Cardiac fibroblast (primary cell): ENCODE measurements at regions not wholly inside any gene's neighbourhood (a gene's known extent, or its start where the extent isn't known, plus 50 kb on each side); places are given as distances from the start of the nearest gene placed in this dataset.

Experiments used
- DNase-seq, 2 donors: peaks; one replicate each; pipeline versions ENCODE4 v3.0.0 to v3.0.0-alpha.2; 2010; ENCODE audit warnings: low read depth in 2 of 2
- H3K4me3 ChIP-seq, 2 donors: replicated peaks in 1 of 2; 1 replicate in 1 of 2; 2 replicates in 1 of 2; pipeline ENCODE4 v1.5.1; 2011; ENCODE audit warnings: low read depth in 2 of 2, low read length in 2 of 2, mild to moderate bottlenecking in 2 of 2, moderate library complexity in 1 of 2
- TF ChIP-seq, protein P1 (sequence below): IDR thresholded peaks from one replicate; pipeline ENCODE4 v1.5.1; 2011; ENCODE audit warnings: low read depth, mild to moderate bottlenecking, low read length, inconsistent platforms

- no peak for DNase-seq
- no peak overlapping the region for H3K4me3 ChIP-seq
- TF ChIP-seq, protein P1, sequence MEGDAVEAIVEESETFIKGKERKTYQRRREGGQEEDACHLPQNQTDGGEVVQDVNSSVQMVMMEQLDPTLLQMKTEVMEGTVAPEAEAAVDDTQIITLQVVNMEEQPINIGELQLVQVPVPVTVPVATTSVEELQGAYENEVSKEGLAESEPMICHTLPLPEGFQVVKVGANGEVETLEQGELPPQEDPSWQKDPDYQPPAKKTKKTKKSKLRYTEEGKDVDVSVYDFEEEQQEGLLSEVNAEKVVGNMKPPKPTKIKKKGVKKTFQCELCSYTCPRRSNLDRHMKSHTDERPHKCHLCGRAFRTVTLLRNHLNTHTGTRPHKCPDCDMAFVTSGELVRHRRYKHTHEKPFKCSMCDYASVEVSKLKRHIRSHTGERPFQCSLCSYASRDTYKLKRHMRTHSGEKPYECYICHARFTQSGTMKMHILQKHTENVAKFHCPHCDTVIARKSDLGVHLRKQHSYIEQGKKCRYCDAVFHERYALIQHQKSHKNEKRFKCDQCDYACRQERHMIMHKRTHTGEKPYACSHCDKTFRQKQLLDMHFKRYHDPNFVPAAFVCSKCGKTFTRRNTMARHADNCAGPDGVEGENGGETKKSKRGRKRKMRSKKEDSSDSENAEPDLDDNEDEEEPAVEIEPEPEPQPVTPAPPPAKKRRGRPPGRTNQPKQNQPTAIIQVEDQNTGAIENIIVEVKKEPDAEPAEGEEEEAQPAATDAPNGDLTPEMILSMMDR, result no peak
These were observed 189.0 kb upstream of the PIRT start for GRCh38 chr17:11026903-11027302.

DNA sequence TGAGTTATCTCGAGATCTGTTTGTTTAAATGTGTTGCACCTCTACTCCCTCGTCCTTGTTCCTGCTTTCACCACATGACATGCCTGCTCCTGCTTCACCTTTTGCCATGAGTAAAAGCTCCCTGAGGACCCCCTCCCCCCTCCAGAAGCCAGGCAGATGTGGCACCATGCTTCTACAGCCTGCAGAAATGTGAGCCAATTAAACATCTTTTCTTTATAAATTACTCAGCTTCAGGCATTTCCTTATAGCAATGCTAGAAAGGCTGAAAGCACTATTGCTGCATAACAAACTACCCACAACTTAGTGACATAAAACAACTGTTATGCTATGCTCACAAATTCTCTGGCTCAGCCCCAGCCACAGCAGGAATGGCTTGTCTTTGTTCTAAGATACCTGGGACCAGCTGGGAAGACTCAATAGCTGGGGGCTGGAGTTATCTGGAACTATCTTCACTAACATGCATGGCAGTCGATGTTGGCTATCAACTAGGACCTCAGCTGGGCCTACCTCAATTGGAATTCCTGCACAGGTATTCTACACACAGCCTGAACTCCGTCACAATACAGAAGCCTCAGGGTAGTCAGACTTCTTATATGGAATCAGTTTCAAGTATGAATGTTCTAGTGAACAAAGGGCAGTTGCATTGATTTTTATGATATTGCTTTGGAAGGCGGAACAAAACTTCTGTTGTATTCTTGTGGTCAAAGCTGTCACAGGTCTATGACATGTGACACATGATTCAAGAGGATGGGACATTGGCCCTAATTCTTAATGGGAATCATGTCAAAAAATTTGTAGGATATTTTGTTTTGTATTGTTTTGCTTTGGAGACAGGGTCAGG, 186.0 kb upstream of the PIRT start:
- TF ChIP-seq, protein P1, result no peak
- H3K4me3 ChIP-seq, result no peak overlapping the region
- no peak for DNase-seq

- no peak overlapping the region for H3K4me3 ChIP-seq
- no peak for DNase-seq
- TF ChIP-seq, protein P1, result no peak
These were observed 168.6 kb upstream of the PIRT start for GRCh38 chr17:11006530-11006929.

GRCh38 chr17:11005940-11006339, 168.1 kb upstream of the PIRT start:
- no peak for DNase-seq
- no peak overlapping the region for H3K4me3 ChIP-seq
- TF ChIP-seq, protein P1, result no peak

DNA sequence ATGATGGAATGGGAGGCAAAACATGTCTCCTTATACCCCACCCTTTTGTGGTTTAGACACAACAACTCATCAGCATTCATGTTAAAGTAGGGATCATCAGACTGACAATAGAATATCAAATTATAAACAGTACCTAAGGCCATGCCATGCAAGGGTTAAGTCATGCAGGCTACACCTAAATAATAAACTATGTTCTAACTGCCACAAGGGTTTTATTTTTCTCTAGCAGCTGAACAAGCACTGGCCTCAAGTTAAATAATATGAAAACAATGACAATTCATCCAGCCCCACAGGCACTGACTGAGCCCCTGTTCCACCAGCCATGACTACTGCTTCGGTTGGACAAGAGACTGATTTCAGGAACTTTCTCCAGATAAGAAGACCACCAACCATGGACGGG, 164.5 kb upstream of the PIRT start:
- H3K4me3 ChIP-seq, result no peak overlapping the region
- DNase-seq, result no peak
- TF ChIP-seq, protein P1, result no peak

DNA sequence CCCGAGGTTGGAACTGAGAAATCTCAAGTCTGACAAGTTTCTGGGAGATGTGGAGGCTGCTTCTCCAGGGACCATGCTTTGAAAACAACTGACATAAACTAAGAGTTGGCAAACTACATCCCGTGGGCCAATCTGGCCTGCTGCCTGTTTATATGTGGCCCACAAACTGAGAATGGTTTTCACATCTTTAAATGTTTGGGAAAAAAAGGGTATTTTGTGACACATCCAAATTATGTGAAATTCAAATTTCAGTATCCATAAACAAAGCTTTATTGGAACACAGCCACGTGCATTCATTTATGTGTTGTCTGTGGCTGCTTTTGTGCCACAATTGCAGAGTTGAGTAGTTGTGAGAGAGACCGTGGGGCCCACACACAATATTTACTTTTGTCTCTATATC, 163.8 kb upstream of the PIRT start:
- no peak overlapping the region for H3K4me3 ChIP-seq
- TF ChIP-seq, protein P1, result no peak
- DNase-seq, result no peak
